ENCODE measurements at regions not wholly inside any gene's neighbourhood (a gene's known extent, or its start where the extent isn't known, plus 50 kb on each side); places are given as distances from the start of the nearest gene placed in this dataset.

DNA sequence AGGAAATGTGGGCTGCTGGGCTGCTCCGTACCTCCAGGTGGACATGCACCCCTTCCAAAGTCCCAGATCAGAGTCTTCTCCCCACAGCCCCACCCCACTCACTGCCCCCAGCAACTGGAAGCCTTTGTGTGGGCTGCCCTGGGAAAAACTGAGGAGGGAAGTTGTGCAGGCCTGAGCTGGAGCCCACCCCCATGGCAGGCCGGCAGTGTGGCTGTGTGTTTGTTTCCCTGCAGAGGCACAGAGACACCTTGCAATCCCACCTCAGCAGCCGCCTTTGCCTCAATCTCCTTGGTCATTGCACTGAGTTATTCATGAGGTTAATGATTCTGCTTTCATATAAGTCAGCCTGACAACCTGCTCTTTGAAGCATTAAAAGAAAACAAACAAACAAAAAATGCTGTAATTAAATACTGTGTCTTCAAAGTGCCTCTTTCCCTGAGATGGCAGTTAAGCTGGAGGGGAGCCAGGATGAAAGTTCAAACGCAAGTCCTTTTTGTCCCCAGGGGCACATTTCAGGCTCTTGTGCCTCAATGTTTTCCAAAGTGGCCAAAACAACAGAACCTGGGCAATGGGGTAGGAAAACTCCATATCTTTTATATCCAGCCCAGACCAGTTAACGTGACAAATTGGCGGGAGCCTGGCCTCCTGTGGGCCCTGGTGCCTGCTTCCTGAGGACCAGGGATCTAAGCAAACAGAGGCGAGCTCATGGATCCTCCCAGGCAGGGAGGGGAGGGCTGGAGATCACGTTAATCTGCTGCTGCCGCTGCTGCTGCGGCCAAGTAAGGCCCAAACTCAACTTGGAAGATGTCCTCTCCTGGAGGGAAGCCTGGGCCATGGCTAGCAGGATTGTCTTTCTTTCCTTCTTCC, 51.9 kb upstream of the TSPAN11 start:
- DNase-seq (ENCODE audit: low spot score): peak; percentile 56
- no peaks in the 10 kb centered on the region for H3K36me3 ChIP-seq
- no peak overlapping the region for H3K27ac ChIP-seq
- H3K4me3 ChIP-seq: no peak overlapping the region
- TF ChIP-seq, protein P1, sequence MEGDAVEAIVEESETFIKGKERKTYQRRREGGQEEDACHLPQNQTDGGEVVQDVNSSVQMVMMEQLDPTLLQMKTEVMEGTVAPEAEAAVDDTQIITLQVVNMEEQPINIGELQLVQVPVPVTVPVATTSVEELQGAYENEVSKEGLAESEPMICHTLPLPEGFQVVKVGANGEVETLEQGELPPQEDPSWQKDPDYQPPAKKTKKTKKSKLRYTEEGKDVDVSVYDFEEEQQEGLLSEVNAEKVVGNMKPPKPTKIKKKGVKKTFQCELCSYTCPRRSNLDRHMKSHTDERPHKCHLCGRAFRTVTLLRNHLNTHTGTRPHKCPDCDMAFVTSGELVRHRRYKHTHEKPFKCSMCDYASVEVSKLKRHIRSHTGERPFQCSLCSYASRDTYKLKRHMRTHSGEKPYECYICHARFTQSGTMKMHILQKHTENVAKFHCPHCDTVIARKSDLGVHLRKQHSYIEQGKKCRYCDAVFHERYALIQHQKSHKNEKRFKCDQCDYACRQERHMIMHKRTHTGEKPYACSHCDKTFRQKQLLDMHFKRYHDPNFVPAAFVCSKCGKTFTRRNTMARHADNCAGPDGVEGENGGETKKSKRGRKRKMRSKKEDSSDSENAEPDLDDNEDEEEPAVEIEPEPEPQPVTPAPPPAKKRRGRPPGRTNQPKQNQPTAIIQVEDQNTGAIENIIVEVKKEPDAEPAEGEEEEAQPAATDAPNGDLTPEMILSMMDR (IDR thresholded peaks at IDR 0.05): no peak
- no peaks in the 10 kb centered on the region for H3K9me3 ChIP-seq
- H3K27me3 ChIP-seq: no peaks in the 10 kb centered on the region
- H3K4me1 ChIP-seq: no peaks in the 10 kb centered on the region

DNA sequence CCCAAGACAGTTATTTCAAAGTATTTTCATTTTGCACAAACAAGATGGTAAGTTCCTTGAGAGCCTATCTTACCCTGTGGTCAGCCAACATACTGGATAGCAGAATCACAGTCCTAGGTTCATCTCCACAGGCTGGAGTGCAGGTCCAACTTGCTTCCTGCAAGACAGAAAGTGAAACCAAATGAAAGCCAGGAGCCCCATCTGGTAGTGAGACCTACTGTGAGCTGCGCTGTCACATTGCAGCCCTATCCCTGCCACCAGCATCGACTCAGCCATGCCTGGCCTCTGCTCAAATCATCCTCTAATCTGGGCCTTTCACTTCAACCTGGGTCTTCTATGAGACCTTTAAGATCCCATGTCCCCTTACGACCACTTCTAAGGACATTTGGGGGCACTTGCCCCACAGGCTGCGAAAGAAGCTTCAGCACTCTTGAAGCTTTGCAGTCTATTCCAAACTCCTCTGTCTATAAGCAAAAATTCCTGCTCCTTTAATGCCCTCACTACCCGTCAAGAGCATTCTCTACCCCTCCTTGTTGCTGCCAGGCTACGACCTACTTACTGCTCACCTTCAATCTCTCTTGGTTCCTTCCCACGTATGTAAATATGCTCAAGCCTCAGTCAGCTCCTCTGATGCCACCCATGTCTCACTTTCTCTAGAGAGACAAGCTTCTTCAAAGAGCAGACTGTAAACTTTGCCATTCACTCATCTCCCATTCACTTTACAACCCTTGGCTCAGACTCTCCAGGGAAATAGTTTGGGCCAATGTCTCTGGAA, 55.9 kb upstream of the TSPAN11 start:
- TF ChIP-seq, protein P1 (IDR thresholded peaks at IDR 0.05): no peak
- H3K36me3 ChIP-seq: no peaks in the 10 kb centered on the region
- peak; percentile 28 for DNase-seq (ENCODE audit: low spot score)
- H3K27ac ChIP-seq: no peak overlapping the region
- H3K4me3 ChIP-seq: no peak overlapping the region
- no peaks in the 10 kb centered on the region for H3K4me1 ChIP-seq
- H3K27me3 ChIP-seq: no peaks in the 10 kb centered on the region
- H3K9me3 ChIP-seq: peaks cover 0 to 11% of the 10 kb centered on the region in 2 donors

DNA sequence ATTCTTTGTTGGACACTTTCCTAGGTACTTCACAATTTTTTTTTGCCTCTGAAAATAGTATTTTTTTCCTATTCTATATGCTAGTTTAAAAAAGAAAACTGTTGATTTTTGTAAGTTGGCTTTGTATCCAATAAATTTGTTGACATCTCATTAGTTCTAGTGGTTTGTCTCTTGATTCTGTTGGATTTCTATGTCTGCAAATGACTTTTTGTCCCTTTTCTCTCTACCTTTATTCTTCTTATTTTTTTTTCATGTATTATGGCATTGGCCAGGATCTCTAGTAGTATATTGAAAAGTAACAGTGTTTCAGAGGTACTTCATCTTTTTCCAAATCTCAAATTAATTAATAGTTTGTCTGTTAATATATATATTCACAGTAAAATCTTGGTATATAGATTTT, 59.1 kb upstream of the TSPAN11 start:
- Histone ChIP-seq H3K36me3 (no peaks in the 10 kb centered on the region), H3K27me3 (no peaks in the 10 kb centered on the region), H3K27ac (no peak overlapping the region), H3K4me3 (no peak overlapping the region), H3K9me3 (peaks cover 0 to 11% of the 10 kb centered on the region in 2 donors), H3K4me1 (peaks cover 0 to 9% of the 10 kb centered on the region in 2 donors)
- no peak for DNase-seq (ENCODE audit: low spot score)
- TF ChIP-seq, protein P1 (IDR thresholded peaks at IDR 0.05): no peak

DNA sequence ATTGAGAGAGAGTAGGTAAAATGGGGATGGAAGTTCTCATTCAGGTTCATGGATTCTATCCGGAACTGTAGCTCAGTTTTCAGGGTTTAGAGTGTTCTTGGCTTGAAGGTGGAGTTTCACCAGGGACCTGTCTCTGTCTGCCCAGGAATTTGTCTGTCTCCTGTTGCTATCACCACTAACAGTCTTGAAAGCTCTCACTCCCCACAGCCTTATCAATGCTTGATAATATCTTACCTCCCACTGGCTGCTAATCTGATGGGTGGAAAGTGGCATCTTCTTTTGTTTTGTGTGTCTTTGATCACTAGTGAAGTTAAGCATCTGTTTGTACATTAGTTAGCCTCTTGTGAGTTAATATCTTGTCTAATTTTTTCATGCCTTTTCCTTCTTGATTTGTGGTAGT, 60.3 kb upstream of the TSPAN11 start:
- H3K4me1 ChIP-seq: peaks cover 0 to 10% of the 10 kb centered on the region in 2 donors
- TF ChIP-seq, protein P1 (IDR thresholded peaks at IDR 0.05): no peak
- no peak for DNase-seq (ENCODE audit: low spot score)
- H3K27me3 ChIP-seq: no peaks in the 10 kb centered on the region
- peaks cover 0 to 11% of the 10 kb centered on the region in 2 donors for H3K9me3 ChIP-seq
- H3K27ac ChIP-seq: no peak overlapping the region
- no peaks in the 10 kb centered on the region for H3K36me3 ChIP-seq
- H3K4me3 ChIP-seq: no peak overlapping the region

DNA sequence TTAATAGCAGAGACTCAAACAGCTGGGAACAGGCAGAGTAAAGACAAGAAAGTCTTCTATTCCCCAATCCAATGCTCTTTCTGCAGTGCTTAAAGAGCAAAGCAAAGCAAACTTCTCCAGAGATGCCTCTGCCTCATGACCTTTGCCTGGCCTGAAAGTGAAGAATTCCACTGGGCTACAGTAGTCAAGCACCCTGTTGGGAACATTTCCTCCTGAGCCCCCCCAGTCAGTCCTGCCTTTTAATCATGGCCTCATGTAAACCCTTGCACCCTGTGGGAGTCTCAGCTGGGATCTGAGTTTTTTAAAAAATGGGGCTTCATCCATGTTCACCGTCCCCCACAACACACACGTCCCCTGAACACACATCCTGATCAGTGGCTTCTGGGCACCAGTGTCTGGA, 62.7 kb upstream of the TSPAN11 start:
- Histone ChIP-seq H3K27me3 (no peaks in the 10 kb centered on the region), H3K27ac (no peak overlapping the region), H3K4me3 (no peak overlapping the region), H3K9me3 (peaks cover 0 to 11% of the 10 kb centered on the region in 2 donors), H3K36me3 (no peaks in the 10 kb centered on the region), H3K4me1 (peaks cover 0 to 10% of the 10 kb centered on the region in 2 donors)
- TF ChIP-seq, protein P1 (IDR thresholded peaks at IDR 0.05): no peak
- DNase-seq (ENCODE audit: low spot score): peak; percentile 21

All from right atrium auricular region (tissue), 2 donors.